Suprapubic skin (tissue), 4 donors: ENCODE measurements at regions not wholly inside any gene's neighbourhood (a gene's known extent, or its start where the extent isn't known, plus 50 kb on each side); places are given as distances from the start of the nearest gene placed in this dataset.
A peak's percentile ranks its signal among the peaks of the same experiment; 100 is the strongest.

Source experiments
- DNase-seq, 2 donors: peaks; one replicate each; pipeline ENCODE4 v3.0.0-alpha.2; 2019; ENCODE audit warnings: low spot score in 2 of 2
- H3K27ac ChIP-seq: fragments of 200-600 bp; sonication (generic); one replicate; pipeline ENCODE4 v1.5.1; 2019
- H3K27me3 ChIP-seq: fragments of 200-600 bp; sonication (generic); one replicate; pipeline ENCODE4 v1.5.1; 2019
- H3K36me3 ChIP-seq: fragments of 200-600 bp; sonication (generic); one replicate; pipeline ENCODE4 v1.5.1; 2019
- H3K4me1 ChIP-seq: fragments of 200-600 bp; sonication (generic); one replicate; pipeline ENCODE4 v1.5.1; 2019
- H3K4me3 ChIP-seq: fragments of 200-600 bp; sonication (generic); one replicate; pipeline ENCODE4 v1.5.1; 2019; ENCODE audit warnings: mild to moderate bottlenecking
- H3K9me3 ChIP-seq: fragments of 200-600 bp; sonication (generic); one replicate; pipeline ENCODE4 v1.5.1; 2019
- EP300 ChIP-seq: sonication (generic); formaldehyde crosslinking; IDR thresholded peaks from one replicate; pipeline ENCODE4 v1.6.1; 2017; ENCODE audit warnings: antibody characterized with exemption
- POLR2A ChIP-seq, 2 donors: fragments of 450-650 bp; IDR thresholded peaks; one replicate each; pipeline ENCODE4 v1.6.1; 2017; ENCODE audit warnings: antibody characterized with exemption in 2 of 2, mild to moderate bottlenecking in 2 of 2, moderate library complexity in 2 of 2
- POLR2AphosphoS5 ChIP-seq, 3 donors: sonication (generic); formaldehyde crosslinking; IDR thresholded peaks; one replicate each; pipeline ENCODE4 v1.6.1; 2017; ENCODE audit warnings: antibody characterized with exemption in 3 of 3
- WGBS: methylation state at CpG from one replicate; pipeline ENCODE4 v1.1.5; 2018; 5-methylcytosine and 5-hydroxymethylcytosine counted together
- TF ChIP-seq, protein P1 (sequence below), 2 donors: fragments of 200-600 bp in 1 of 2; fragments of 450-650 bp in 1 of 2; sonication (generic) in 1 of 2; IDR thresholded peaks; one replicate each; pipeline ENCODE4 v1.5.1; 2016 to 2019; ENCODE audit warnings: antibody characterized with exemption in 2 of 2, mild to moderate bottlenecking in 1 of 2, moderate library complexity in 1 of 2

DNA sequence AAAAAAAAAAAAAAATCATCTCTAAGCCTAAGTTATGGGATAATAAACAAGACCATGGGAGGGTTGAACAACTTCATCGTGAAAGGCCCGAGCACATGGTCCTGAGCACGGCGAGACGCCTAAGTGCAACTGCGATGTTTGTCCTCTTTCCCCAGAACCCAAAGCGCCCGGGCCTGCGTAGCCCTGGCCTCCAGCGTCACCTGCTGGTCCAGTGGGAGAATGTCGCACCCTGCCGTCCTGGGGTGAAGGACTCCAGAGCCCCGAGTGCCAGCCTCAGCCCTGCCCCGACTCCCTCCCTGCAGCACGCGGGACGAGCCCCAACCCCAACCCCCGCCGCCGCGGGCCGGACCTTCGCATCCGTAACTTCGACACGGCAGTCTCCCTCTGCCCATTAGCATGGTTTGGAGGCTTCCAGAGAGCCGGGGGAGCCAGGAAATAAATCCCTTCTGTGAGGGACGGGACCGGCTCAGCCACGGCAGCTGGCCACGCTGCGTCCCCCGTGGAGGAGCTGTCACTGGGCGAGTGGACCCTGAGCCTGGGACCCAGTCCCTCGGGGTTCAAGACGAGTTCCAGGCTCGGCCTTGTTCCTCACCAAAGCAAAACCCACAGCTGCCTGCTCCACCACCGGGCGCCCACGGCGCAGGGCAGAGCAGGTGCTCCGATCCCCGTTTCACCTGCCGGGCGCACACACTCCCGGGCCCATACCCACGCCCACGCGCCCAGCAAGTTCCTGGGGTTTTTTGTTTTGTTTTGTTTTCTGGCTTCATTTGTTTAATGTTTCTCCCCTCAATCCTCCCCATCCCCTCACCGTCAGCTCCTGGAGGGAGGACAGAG, 132.5 kb upstream of the HAND1 start:
- 3% methylated on average over 25 of the region's 50 CpGs for WGBS

GRCh38 chr5:154609251-154609650, 131.2 kb upstream of the HAND1 start:
- WGBS, result 66% methylated on average over 3 of the region's 3 CpGs
- Histone ChIP-seq H3K27me3 (peaks cover 53% of the 10 kb centered on the region), H3K4me1 (peaks cover 21% of the 10 kb centered on the region), H3K36me3 (no peaks in the 10 kb centered on the region), H3K27ac (no peak overlapping the region), H3K4me3 (no peak overlapping the region), H3K9me3 (no peaks in the 10 kb centered on the region)
- DNase-seq, result no peak
- no peak for TF ChIP-seq POLR2A (IDR thresholded peaks at IDR 0.05)
- no peak for TF ChIP-seq EP300
- no peak for TF ChIP-seq POLR2AphosphoS5 (IDR thresholded peaks at IDR 0.05)
- TF ChIP-seq, protein P1, sequence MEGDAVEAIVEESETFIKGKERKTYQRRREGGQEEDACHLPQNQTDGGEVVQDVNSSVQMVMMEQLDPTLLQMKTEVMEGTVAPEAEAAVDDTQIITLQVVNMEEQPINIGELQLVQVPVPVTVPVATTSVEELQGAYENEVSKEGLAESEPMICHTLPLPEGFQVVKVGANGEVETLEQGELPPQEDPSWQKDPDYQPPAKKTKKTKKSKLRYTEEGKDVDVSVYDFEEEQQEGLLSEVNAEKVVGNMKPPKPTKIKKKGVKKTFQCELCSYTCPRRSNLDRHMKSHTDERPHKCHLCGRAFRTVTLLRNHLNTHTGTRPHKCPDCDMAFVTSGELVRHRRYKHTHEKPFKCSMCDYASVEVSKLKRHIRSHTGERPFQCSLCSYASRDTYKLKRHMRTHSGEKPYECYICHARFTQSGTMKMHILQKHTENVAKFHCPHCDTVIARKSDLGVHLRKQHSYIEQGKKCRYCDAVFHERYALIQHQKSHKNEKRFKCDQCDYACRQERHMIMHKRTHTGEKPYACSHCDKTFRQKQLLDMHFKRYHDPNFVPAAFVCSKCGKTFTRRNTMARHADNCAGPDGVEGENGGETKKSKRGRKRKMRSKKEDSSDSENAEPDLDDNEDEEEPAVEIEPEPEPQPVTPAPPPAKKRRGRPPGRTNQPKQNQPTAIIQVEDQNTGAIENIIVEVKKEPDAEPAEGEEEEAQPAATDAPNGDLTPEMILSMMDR (IDR thresholded peaks at IDR 0.05), result no peak

More for the DNA sequence above, 132.5 kb upstream of the HAND1 start:
- no peak for TF ChIP-seq EP300
- TF ChIP-seq POLR2AphosphoS5 (IDR thresholded peaks at IDR 0.05), result no peak
- TF ChIP-seq, protein P1 (IDR thresholded peaks at IDR 0.05), result peak; percentile 42 to 82
- no peak for TF ChIP-seq POLR2A (IDR thresholded peaks at IDR 0.05)
- no peaks in the 10 kb centered on the region for H3K9me3 ChIP-seq
- peak; percentile 77 to 88 for DNase-seq
- H3K4me3 ChIP-seq, result peak overlapping the region; percentile 39
- no peaks in the 10 kb centered on the region for H3K36me3 ChIP-seq
- no peak overlapping the region for H3K27ac ChIP-seq
- peaks cover 56% of the 10 kb centered on the region for H3K27me3 ChIP-seq
- peaks cover 19% of the 10 kb centered on the region for H3K4me1 ChIP-seq

DNA sequence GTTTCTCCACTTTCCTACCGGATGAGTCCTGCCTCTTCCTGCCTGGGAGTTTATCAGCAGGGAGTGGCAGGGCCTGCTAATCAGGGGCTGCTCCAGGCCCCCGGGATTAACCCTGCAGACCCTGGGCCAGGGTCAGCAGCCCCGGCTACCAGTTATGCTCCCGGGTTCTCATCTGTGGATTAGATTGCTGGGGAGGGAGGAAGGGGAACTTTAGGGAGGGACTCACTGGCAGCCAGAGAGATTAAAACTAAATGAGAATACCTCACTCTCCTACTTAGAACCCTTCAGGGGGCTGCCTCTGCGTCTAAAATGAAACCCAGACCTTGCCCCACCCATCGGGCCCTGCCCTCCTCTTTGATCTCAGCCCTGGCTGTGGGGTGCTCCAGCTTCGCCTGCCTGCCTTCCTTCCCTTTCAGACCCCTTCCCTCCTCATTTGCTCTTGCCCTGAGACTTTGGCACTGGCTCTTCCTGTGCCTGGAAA, 130.5 kb upstream of the HAND1 start:
- Histone ChIP-seq H3K27ac (no peak overlapping the region), H3K9me3 (no peaks in the 10 kb centered on the region), H3K36me3 (no peaks in the 10 kb centered on the region), H3K27me3 (peaks cover 51% of the 10 kb centered on the region), H3K4me3 (no peak overlapping the region), H3K4me1 (peaks cover 28% of the 10 kb centered on the region)
- 59% methylated on average over 7 of the region's 7 CpGs for WGBS
- DNase-seq, result no peak
- TF ChIP-seq POLR2AphosphoS5 (IDR thresholded peaks at IDR 0.05), result no peak

GRCh38 chr5:154607746-154608145, 129.7 kb upstream of the HAND1 start:
- WGBS, result 84% methylated on average over 4 of the region's 4 CpGs

GRCh38 chr5:154606246-154606645, 128.2 kb upstream of the HAND1 start:
- peaks cover 25% of the 10 kb centered on the region for H3K4me1 ChIP-seq
- H3K9me3 ChIP-seq, result no peaks in the 10 kb centered on the region
- H3K4me3 ChIP-seq, result no peak overlapping the region
- TF ChIP-seq POLR2AphosphoS5 (IDR thresholded peaks at IDR 0.05) (no peak), EP300 (no peak), POLR2A (IDR thresholded peaks at IDR 0.05) (no peak)
- TF ChIP-seq, protein P1 (IDR thresholded peaks at IDR 0.05), result no peak
- no peaks in the 10 kb centered on the region for H3K36me3 ChIP-seq
- H3K27ac ChIP-seq, result no peak overlapping the region
- H3K27me3 ChIP-seq, result peaks cover 37% of the 10 kb centered on the region
- 68% methylated on average over 4 of the region's 4 CpGs for WGBS
- no peak for DNase-seq

More at GRCh38 chr5:154607746-154608145, 129.7 kb upstream of the HAND1 start:
- no peak for DNase-seq
- Histone ChIP-seq H3K4me3 (no peak overlapping the region), H3K27me3 (peaks cover 47% of the 10 kb centered on the region), H3K9me3 (no peaks in the 10 kb centered on the region), H3K36me3 (no peaks in the 10 kb centered on the region), H3K4me1 (peaks cover 28% of the 10 kb centered on the region), H3K27ac (no peak overlapping the region)
- TF ChIP-seq POLR2A (IDR thresholded peaks at IDR 0.05), result no peak
- no peak for TF ChIP-seq EP300
- no peak for TF ChIP-seq POLR2AphosphoS5 (IDR thresholded peaks at IDR 0.05)
- TF ChIP-seq, protein P1 (IDR thresholded peaks at IDR 0.05), result no peak
